Parathyroid adenoma (tissue), 2 donors: ENCODE measurements at regions not wholly inside any gene's neighbourhood (a gene's known extent, or its start where the extent isn't known, plus 50 kb on each side); places are given as distances from the start of the nearest gene placed in this dataset.
A peak's percentile ranks its signal among the peaks of the same experiment; 100 is the strongest.

Source experiments
- H2AFZ ChIP-seq: fragments of 300-600 bp; sonication (generic); one replicate; pipeline ENCODE4 v1.7.0; 2017; ENCODE audit warnings: antibody characterized with exemption, mild to moderate bottlenecking
- H3K27ac ChIP-seq: fragments of 300-600 bp; sonication (generic); one replicate; pipeline ENCODE4 v1.7.0; 2017
- H3K27me3 ChIP-seq: fragments of 300-600 bp; sonication (generic); one replicate; pipeline ENCODE4 v1.7.0; 2017; ENCODE audit warnings: low read length; ENCODE audit not compliant: control insufficient read depth, insufficient read depth
- H3K36me3 ChIP-seq: fragments of 300-600 bp; sonication (generic); one replicate; pipeline ENCODE4 v1.7.0; 2017; ENCODE audit warnings: low read length; ENCODE audit not compliant: control insufficient read depth, insufficient read depth
- H3K4me1 ChIP-seq: fragments of 300-600 bp; sonication (generic); one replicate; pipeline ENCODE4 v1.7.0; 2017; ENCODE audit warnings: control low read depth
- H3K4me2 ChIP-seq: fragments of 300-600 bp; sonication (generic); one replicate; pipeline ENCODE4 v1.7.0; 2017; ENCODE audit warnings: low read length
- H3K4me3 ChIP-seq: fragments of 300-600 bp; sonication (generic); one replicate; pipeline ENCODE4 v1.7.0; 2017; ENCODE audit warnings: low read depth, low read length
- H3K79me2 ChIP-seq: fragments of 300-600 bp; sonication (generic); one replicate; pipeline ENCODE4 v1.7.0; 2017; ENCODE audit warnings: control low read depth
- H3K9ac ChIP-seq: fragments of 300-600 bp; sonication (generic); one replicate; pipeline ENCODE4 v1.7.0; 2017; ENCODE audit warnings: mild to moderate bottlenecking
- H3K9me3 ChIP-seq: fragments of 300-600 bp; sonication (generic); one replicate; pipeline ENCODE4 v1.7.0; 2017; ENCODE audit warnings: low read length; ENCODE audit not compliant: control insufficient read depth
- TF ChIP-seq, protein P1 (sequence below): fragments of 300-600 bp; sonication (generic); IDR thresholded peaks from one replicate; pipeline ENCODE4 v1.7.0; 2017; ENCODE audit warnings: antibody characterized with exemption, mild to moderate bottlenecking
- donor health status: primary hyperparathyroidism.

DNA sequence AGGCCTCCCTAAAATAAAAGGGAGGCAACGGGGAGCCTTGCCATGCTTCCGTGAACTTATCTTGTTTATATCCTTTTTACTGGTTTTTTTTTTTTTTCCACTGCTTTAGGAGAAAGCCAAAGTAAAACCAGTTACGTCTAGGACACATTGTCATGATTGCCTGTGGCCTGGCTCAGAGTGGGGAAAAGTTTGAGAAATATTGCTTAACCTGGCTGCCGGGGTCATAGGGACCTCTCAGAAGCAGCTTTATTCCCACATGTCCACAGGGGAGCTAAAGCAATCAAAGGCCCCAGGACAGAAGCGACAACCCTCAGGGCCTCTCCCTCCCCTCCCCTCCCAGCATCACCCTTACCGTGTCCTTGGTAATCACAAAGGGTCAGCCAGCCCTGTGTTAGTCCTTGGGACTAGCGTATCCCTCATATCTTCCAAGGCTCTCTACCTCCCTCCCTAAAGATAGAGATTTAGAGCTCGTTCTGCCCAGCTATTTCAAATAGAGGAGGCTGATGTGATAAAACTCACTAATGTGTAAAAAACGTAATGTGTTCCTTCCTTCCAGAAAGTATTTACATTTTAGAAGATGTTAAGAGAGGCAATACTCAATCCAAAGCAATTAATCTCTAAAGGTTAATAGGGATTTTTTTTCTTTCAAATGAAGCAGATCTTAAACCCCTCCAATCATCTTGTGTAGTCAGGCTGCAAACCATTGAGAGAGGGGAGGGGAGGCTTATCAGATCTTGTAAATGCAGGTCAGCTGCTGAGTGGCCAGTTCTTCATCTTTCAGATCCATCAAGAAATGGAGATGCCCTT is 64.8 kb upstream of the PRKAR2B start:
- peak overlapping the region; percentile 91 for H3K27ac ChIP-seq
- H2AFZ ChIP-seq: peak overlapping the region; percentile 76
- no peaks in the 10 kb centered on the region for H3K9me3 ChIP-seq
- no peaks in the 10 kb centered on the region for H3K79me2 ChIP-seq
- H3K4me3 ChIP-seq: peak overlapping the region; percentile 23
- TF ChIP-seq, protein P1, sequence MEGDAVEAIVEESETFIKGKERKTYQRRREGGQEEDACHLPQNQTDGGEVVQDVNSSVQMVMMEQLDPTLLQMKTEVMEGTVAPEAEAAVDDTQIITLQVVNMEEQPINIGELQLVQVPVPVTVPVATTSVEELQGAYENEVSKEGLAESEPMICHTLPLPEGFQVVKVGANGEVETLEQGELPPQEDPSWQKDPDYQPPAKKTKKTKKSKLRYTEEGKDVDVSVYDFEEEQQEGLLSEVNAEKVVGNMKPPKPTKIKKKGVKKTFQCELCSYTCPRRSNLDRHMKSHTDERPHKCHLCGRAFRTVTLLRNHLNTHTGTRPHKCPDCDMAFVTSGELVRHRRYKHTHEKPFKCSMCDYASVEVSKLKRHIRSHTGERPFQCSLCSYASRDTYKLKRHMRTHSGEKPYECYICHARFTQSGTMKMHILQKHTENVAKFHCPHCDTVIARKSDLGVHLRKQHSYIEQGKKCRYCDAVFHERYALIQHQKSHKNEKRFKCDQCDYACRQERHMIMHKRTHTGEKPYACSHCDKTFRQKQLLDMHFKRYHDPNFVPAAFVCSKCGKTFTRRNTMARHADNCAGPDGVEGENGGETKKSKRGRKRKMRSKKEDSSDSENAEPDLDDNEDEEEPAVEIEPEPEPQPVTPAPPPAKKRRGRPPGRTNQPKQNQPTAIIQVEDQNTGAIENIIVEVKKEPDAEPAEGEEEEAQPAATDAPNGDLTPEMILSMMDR: no peak
- H3K4me2 ChIP-seq: peak overlapping the region; percentile 27
- no peaks in the 10 kb centered on the region for H3K36me3 ChIP-seq
- peaks cover 44% of the 10 kb centered on the region for H3K4me1 ChIP-seq
- H3K27me3 ChIP-seq: no peaks in the 10 kb centered on the region
- H3K9ac ChIP-seq: no peak overlapping the region

DNA sequence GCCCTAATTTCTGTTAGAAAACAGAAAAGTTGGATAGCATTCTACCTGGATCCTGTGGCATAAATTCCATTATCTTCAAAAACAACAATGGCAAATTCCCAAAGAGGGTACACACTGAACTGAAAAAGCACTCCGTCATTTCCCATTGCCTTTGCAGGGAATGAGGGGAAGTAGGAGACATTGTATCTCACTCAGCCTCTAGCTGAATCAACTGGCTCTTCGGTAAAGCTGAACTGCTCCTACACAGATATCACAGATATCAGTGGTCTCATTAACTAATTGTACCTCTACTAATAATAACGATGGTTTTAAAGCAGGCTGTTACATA is 64.2 kb upstream of the PRKAR2B start:
- H3K36me3 ChIP-seq: no peaks in the 10 kb centered on the region
- H3K4me1 ChIP-seq: peaks cover 44% of the 10 kb centered on the region
- peak overlapping the region; percentile 91 for H3K27ac ChIP-seq
- TF ChIP-seq, protein P1: no peak
- H3K4me3 ChIP-seq: no peak overlapping the region
- peak overlapping the region; percentile 76 for H2AFZ ChIP-seq
- H3K9me3 ChIP-seq: no peaks in the 10 kb centered on the region
- H3K4me2 ChIP-seq: peak overlapping the region; percentile 3
- no peaks in the 10 kb centered on the region for H3K79me2 ChIP-seq
- H3K9ac ChIP-seq: no peak overlapping the region
- no peaks in the 10 kb centered on the region for H3K27me3 ChIP-seq

DNA sequence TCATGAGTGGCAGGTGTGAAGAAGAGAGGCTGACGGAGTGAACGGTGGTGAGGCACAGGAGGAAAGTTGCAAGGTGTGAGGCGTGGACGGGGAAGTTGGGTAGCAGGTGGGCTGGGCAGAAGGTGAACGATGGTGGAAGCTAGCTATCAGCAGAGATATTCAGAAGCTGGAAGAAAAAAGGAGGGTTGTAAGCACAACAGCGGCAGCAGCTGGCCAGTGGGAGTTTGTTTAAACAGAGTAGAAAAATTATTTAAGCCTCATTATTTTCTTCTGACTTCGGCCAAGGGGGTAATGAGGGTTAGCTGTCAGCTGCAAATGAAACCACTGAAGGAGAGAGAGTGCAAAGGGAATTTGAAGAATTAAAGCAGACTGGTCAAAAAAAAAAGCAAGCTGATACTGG is 62.1 kb upstream of the PRKAR2B start:
- no peak overlapping the region for H3K4me2 ChIP-seq
- H2AFZ ChIP-seq: peak overlapping the region; percentile 7
- no peaks in the 10 kb centered on the region for H3K79me2 ChIP-seq
- H3K36me3 ChIP-seq: no peaks in the 10 kb centered on the region
- H3K27me3 ChIP-seq: no peaks in the 10 kb centered on the region
- TF ChIP-seq, protein P1: no peak
- no peak overlapping the region for H3K4me3 ChIP-seq
- no peak overlapping the region for H3K9ac ChIP-seq
- H3K9me3 ChIP-seq: no peaks in the 10 kb centered on the region
- H3K27ac ChIP-seq: no peak overlapping the region
- H3K4me1 ChIP-seq: peaks cover 36% of the 10 kb centered on the region

DNA sequence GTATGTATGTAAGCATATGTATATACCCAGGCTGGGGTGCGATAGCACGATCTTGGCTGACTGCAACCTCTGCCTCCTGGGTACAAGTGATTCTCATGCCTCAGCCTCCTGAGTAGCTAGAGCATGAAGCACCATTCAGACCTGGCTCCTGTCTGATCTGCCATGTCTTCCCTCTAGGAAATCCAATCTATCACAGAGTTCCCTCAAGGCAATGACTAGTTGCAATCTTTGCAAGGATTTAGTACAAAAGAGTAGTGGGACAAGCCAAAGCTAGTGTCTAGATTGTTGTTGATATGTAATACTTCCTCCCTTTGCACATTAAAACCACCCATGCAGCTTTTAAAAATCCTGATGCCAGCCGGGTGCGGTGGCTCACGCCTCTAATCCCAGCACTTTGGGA is 60.5 kb upstream of the PRKAR2B start:
- no peak overlapping the region for H3K4me2 ChIP-seq
- peaks cover 26% of the 10 kb centered on the region for H3K4me1 ChIP-seq
- H2AFZ ChIP-seq: no peak overlapping the region
- H3K27ac ChIP-seq: no peak overlapping the region
- TF ChIP-seq, protein P1: no peak
- H3K9ac ChIP-seq: no peak overlapping the region
- H3K9me3 ChIP-seq: no peaks in the 10 kb centered on the region
- no peak overlapping the region for H3K4me3 ChIP-seq
- no peaks in the 10 kb centered on the region for H3K36me3 ChIP-seq
- H3K79me2 ChIP-seq: no peaks in the 10 kb centered on the region
- H3K27me3 ChIP-seq: no peaks in the 10 kb centered on the region

DNA sequence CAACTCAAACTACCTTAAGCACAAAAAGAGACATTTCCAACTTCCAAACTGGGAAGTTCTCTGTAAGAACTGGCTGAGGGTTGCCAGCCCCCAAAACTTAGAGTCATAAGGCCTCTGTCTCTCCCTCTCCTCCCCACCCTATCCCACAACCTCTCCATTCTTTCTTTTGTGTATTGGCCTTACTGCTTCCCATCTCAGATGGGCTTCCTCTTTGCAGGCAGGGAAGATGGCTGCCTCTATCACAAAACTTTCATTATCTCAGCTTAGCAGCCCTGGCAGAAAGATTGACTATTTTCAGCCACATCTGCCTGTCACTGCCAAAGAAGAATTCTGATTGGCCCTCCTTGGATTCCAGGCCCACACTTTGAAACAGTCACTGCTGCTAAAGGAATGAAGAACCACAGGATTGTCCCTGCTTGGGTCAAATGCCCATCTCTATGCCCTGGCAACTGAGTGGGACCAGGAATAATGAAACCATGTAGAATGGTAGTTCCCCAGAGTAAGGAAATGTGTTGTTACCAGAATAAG is 58.0 kb upstream of the PRKAR2B start:
- TF ChIP-seq, protein P1: no peak
- Histone ChIP-seq H3K4me2 (no peak overlapping the region), H3K27ac (no peak overlapping the region), H3K4me1 (peaks cover 12% of the 10 kb centered on the region), H3K79me2 (no peaks in the 10 kb centered on the region), H3K27me3 (no peaks in the 10 kb centered on the region), H3K9me3 (no peaks in the 10 kb centered on the region), H3K4me3 (no peak overlapping the region), H2AFZ (peak overlapping the region; percentile 51), H3K36me3 (no peaks in the 10 kb centered on the region), H3K9ac (no peak overlapping the region)
